ENCODE measurements at regions not wholly inside any gene's neighbourhood (a gene's known extent, or its start where the extent isn't known, plus 50 kb on each side); places are given as distances from the start of the nearest gene placed in this dataset.

- DNase-seq, result no peak
Measured at GRCh38 chr4:11264841-11265240, 163.9 kb downstream of the HS3ST1 start.

- no peak for DNase-seq
Measured at GRCh38 chr4:11264346-11264745, 164.3 kb downstream of the HS3ST1 start.

- DNase-seq, result no peak
Measured at GRCh38 chr4:11263208-11263607, 165.5 kb downstream of the HS3ST1 start.

DNA sequence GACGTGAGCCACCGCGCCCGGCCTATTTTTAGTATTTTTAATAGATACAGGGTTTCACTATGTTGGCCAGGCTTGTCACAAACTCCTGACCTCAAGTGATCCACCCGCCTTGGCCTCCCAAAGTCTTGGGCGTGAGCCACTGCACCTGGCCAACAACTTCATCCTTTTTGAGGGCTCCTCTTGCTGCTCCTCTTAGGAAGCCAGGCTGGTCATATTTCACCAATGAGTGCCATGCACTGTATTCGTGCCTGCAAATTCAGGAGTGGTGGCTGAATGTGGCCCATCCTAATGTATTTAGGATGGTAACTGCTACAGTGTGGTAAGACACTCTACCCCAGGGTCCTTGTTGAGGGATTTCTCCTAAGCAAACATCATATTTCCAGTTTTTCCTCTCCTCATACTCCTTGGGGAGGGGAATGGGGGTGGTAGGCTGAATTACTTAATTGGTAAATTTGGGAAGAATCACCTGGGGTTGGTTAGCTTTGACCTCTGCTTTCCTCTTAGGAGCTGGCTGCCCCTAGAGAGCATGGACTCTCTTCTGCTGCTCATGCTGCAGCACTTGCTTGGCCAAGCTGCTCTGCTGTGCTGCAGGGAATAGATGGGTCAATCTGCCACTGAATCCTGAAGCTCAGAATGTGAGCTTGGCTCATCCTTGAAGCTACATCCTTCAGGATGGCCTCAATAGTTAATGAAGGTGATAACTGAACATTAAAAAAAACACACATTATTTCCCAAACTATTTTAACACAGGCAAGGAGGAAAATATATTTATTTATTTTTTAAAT is 167.4 kb downstream of the HS3ST1 start:
- no peak for DNase-seq

GRCh38 chr4:11259837-11260236 is 168.9 kb downstream of the HS3ST1 start:
- DNase-seq, result no peak

DNA sequence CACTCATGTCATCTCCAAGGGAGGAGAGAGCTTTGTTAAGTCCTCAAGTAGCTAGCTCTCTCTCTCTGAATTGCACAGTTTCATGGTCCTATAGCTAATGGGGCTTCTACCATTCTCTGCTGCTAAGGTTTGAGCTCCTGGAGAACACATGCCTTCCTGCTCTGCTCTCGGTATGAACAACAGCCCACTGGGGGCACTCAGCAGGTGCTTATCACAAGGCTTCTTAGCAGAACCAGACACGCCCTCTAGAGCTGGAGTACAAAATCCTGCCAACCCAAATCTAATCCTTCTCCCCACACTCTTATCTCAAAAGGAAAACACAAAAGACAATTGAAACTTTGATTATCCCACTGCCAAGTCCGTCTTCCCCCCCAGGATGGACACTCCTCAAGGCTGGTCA is 176.5 kb downstream of the HS3ST1 start:
- no peak for DNase-seq

- DNase-seq, result no peak
Measured at GRCh38 chr4:11250510-11250909, 178.2 kb downstream of the HS3ST1 start.

DNA sequence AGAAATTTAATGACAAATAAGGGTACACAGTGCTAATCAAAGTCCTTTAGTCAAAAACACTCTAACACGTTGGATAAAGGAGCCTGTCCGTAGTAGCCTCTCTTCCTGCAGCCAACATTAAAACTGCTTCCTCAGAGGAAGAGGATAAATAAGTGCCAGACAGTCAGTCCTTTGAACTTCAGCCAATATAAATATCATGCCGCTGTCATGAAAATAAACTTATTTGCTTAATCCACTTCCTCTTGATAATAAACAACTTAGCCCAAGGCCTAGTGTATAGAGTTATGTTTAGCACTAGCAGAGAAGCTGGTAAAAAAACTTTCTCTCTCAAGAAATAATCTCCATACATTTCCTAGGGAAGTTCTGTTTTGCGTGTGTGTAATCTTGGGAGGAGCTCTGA is 196.7 kb downstream of the HS3ST1 start:
- no peak for DNase-seq

DNA sequence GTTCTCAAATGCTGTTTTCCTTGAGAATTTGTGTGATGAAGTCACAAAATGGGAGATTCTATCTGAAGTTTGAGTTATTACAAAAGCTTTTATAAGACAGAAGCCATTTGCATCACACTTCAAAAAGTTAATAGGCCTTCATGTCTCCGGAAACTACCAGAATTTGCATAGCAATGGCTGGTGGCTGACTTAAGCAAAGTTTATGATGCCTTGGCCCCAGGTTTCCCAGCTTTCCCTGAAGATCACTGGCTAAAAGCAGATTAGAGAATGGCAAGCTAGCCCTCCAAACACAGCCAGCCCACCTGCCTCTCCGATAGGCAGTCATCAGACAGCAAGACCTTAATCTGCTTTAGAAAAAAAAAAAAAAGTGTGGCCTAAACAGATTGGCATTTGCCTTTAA is 197.8 kb downstream of the HS3ST1 start:
- DNase-seq, result no peak

DNA sequence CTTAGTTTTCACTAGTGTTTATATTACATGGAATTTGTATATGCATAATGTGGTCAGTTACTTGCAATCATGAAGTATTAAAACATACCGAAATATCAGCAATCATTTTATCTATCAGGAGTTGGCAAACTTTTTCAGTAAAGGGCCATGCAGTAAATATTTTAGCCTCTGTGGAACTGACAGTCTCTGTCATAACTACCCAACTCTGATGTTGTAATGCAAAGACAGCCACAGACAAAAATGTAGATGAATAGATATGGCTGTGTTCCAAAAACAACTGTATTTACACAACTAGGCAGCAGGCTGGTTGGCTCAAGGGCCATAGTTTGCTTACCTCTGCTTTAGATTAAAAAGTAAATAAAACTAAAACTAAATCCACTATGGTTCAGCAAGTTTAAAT is 200.2 kb downstream of the HS3ST1 start:
- no peak for DNase-seq

- DNase-seq, result no peak
Measured at GRCh38 chr4:11223311-11223710, 205.4 kb downstream of the HS3ST1 start.

DNA sequence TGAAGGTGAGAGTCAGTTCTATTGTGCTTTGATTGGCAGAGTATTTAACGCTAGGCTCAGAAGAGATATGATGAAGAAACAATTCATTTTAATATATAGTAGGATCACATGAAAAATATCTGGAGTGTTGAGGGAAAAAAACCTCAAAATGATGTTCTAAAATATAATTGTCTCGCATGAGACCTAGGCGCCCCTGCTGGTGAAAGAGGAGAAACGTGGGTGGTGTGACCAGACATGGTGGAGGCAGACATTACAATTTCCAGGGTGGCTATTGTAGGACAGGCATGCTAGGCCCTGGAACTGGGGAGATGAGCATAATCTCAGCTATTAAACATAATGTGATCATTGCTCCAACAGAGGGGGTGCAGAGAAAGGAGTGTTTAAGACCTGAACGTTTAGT is 210.0 kb downstream of the HS3ST1 start:
- no peak for DNase-seq

GRCh38 chr4:11216520-11216919 is 212.2 kb downstream of the HS3ST1 start:
- no peak for DNase-seq

- DNase-seq, result no peak
Measured at GRCh38 chr4:11214281-11214680, 214.4 kb downstream of the HS3ST1 start.

DNA sequence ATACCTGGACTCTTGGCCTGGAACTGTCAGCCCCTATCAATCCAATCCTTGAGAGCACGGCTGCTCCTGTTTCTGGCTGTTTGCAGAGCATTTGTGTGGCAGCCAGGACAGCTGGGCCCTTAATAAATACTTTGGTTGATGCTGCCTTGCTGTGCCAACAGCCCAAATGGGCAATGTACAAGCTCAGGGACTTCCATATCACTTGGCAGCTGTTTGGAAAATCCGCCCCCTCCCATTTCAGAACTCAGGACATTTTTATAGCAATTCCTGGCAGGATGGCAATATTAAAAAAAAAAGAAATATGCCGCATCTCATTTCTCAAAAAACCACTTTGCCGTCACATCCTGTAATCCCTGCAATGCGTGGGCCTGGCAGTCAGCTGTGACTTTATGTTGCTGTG is 218.9 kb downstream of the HS3ST1 start:
- DNase-seq, result no peak

- DNase-seq, result no peak
Measured at GRCh38 chr4:11201256-11201655, 227.4 kb downstream of the HS3ST1 start.

GRCh38 chr4:11198516-11199305 is 230.0 kb downstream of the HS3ST1 start:
- DNase-seq, result no peak

GRCh38 chr4:11197631-11198341 is 230.9 kb downstream of the HS3ST1 start:
- DNase-seq, result no peak

- no peak for DNase-seq
Measured at GRCh38 chr4:11196927-11197522, 231.7 kb downstream of the HS3ST1 start.

GRCh38 chr4:11194431-11194830 is 234.3 kb downstream of the HS3ST1 start:
- DNase-seq, result no peak

DNA sequence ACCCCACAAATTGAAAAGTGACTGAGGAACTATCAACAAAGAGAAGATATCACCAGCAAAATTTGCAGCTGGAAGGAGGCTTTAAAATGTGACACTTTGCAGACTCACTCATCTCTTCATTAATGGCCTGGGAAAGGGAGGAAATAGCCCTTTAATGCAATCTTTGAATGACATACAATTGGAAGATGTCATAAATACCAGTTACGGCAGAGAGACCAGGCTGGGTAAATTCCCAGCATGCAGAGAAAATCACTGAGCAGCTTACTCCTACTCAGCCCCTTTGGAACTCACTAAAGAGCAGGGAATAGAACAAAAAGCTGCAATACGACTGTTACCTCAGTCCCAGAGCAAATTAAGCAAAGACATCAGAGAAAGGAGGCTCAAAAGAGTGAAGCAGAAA is 238.9 kb downstream of the HS3ST1 start:
- DNase-seq, result no peak

- no peak for DNase-seq
Measured at GRCh38 chr4:11183356-11183740, 245.3 kb downstream of the HS3ST1 start.

DNA sequence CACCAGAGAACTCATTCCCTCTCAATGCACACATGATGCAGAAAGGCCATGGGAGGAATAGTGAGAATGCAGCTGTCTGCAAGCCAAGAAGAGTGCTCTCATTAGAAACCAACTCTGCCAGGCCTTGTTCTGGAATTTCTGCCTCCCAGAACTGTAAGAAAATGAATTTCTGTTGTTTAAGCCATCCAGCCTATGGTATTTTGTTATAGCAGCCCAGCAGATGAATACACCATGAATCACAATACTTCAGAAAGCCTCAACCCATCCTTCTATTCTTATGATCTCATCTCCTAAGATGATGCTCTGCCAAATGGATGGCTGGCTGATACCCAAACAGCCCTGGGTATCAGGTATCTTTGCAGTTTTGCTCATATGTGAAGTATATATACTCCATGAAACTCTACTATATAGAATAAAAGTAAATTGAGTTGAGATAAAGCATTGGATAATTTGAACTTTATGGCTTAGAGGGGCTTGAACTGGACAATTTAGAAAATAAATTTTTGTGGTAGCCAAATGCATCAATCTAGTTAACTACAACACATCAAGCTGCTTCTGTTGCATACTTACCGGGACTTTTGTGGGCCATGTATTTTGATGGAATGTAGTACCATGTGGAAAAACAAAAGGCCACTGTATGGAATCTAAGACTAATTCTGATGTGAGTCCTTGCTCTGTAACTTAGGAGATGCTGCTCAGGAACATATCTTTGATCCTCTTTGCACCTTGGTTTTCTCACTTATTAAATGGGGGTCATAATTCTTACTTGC is 245.9 kb downstream of the HS3ST1 start:
- no peak for DNase-seq

Measured in CD4-positive, alpha-beta T cell treated with Interleukin-4 for 4 hours (primary cell).